Activated CD8-positive, alpha-beta memory T cell treated with anti-CD3 and anti-CD28 coated beads for 48 hours (primary cell): ENCODE measurements at regions not wholly inside any gene's neighbourhood (a gene's known extent, or its start where the extent isn't known, plus 50 kb on each side); places are given as distances from the start of the nearest gene placed in this dataset.
"Not testable (repeated sequence)": the region's sequence is repeated elsewhere in the genome, so short reads cannot be mapped to it uniquely, and the experiment has no call there.

Source experiments
- DNase-seq, 3 experiments: peaks; one replicate each; pipeline ENCODE4 v3.0.0-alpha.2; 2020; ENCODE audit warnings: low read depth in 2 of 3, low spot score in 2 of 3

GRCh38 chr7:39758234-39758970 is 135.0 kb downstream of the RALA start:
- DNase-seq = no peak

GRCh38 chr7:39761449-39761848 is 138.1 kb downstream of the RALA start:
- no peak for DNase-seq

- not testable (repeated sequence) for DNase-seq
These were observed 139.1 kb downstream of the RALA start for GRCh38 chr7:39762466-39762865.

GRCh38 chr7:39762881-39763280 is 139.5 kb downstream of the RALA start:
- DNase-seq = not testable (repeated sequence)

- DNase-seq = not testable (repeated sequence)
These were observed 142.5 kb downstream of the RALA start for GRCh38 chr7:39765833-39766232.

GRCh38 chr7:39768439-39768838 is 145.1 kb downstream of the RALA start:
- not testable (repeated sequence) for DNase-seq

- DNase-seq = not testable (repeated sequence)
These were observed 151.0 kb downstream of the RALA start for GRCh38 chr7:39774341-39774851.

- not testable (repeated sequence) for DNase-seq
These were observed 158.2 kb downstream of the RALA start for GRCh38 chr7:39781557-39781956.

- DNase-seq = not testable (repeated sequence)
These were observed 163.1 kb downstream of the RALA start for GRCh38 chr7:39786440-39786839.

GRCh38 chr7:39791035-39791434 is 159.0 kb upstream of the CDK13 start:
- not testable (repeated sequence) for DNase-seq

- not testable (repeated sequence) for DNase-seq
These were observed 158.1 kb upstream of the CDK13 start for GRCh38 chr7:39791911-39792310.

- not testable (repeated sequence) for DNase-seq
These were observed 157.0 kb upstream of the CDK13 start for GRCh38 chr7:39793026-39793425.

GRCh38 chr7:39793851-39794250 is 156.2 kb upstream of the CDK13 start:
- not testable (repeated sequence) for DNase-seq

- not testable (repeated sequence) for DNase-seq
These were observed 153.1 kb upstream of the CDK13 start for GRCh38 chr7:39796947-39797346.

GRCh38 chr7:39798077-39798476 is 152.0 kb upstream of the CDK13 start:
- DNase-seq = not testable (repeated sequence)

GRCh38 chr7:39808796-39809481 is 141.1 kb upstream of the CDK13 start:
- DNase-seq = no peak

- DNase-seq = no peak
These were observed 139.8 kb upstream of the CDK13 start for GRCh38 chr7:39810204-39810642.

- DNase-seq = no peak
These were observed 139.3 kb upstream of the CDK13 start for GRCh38 chr7:39810710-39811109.

- DNase-seq = no peak
These were observed 138.9 kb upstream of the CDK13 start for GRCh38 chr7:39811161-39811614.

- DNase-seq = no peak
These were observed 133.5 kb upstream of the CDK13 start for GRCh38 chr7:39816462-39817060.

- no peak for DNase-seq
These were observed 130.5 kb upstream of the CDK13 start for GRCh38 chr7:39819514-39819913.
